GM12872 (cell line): ENCODE measurements at regions not wholly inside any gene's neighbourhood (a gene's known extent, or its start where the extent isn't known, plus 50 kb on each side); places are given as distances from the start of the nearest gene placed in this dataset.

ENCODE experiments used
- TF ChIP-seq, protein P1 (sequence below): IDR thresholded peaks from 3 replicates; pipeline ENCODE4 v1.5.1; 2011; ENCODE audit warnings: low read depth, mild to moderate bottlenecking, low read length, moderate library complexity; ENCODE audit not compliant: insufficient read depth

DNA sequence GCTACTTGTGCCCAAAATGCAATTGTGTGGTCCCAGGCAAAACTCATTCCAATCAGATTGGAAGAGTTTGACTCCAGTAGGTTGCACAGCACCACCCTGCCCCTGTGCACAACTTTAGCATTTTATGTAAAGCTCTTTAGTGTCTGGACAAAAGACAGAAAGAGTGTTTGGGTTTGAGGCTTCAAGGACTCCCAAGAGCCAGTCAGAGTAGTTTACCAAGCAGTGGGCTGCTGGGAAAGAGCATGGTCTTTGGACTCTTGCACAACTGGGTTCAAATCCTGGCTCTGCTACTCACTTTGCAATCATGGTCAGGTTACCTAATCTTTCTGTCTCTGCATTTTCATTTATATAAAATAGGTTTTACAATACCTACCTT, 75.8 kb upstream of the UMPS start:
- TF ChIP-seq, protein P1, sequence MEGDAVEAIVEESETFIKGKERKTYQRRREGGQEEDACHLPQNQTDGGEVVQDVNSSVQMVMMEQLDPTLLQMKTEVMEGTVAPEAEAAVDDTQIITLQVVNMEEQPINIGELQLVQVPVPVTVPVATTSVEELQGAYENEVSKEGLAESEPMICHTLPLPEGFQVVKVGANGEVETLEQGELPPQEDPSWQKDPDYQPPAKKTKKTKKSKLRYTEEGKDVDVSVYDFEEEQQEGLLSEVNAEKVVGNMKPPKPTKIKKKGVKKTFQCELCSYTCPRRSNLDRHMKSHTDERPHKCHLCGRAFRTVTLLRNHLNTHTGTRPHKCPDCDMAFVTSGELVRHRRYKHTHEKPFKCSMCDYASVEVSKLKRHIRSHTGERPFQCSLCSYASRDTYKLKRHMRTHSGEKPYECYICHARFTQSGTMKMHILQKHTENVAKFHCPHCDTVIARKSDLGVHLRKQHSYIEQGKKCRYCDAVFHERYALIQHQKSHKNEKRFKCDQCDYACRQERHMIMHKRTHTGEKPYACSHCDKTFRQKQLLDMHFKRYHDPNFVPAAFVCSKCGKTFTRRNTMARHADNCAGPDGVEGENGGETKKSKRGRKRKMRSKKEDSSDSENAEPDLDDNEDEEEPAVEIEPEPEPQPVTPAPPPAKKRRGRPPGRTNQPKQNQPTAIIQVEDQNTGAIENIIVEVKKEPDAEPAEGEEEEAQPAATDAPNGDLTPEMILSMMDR: no peak

DNA sequence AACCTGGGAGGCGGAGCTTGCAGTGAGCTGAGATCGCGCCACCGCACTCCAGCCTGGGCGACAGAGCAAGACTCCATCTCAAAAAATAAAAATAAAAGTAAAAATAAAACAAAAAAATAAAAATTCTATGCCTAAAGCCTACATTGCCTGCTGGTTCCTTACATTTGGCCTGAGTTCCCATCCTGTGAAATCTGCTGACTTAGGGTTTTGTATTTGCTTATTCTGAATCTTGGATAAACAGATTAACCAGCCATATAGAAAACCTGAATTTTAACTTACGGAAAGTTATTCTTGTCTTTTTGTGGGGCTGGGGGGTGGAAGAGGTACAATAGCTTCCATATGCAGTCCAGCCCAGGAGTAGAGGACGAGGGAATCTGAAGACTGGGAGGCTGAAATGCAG, 73.7 kb upstream of the UMPS start:
- TF ChIP-seq, protein P1: no peak

DNA sequence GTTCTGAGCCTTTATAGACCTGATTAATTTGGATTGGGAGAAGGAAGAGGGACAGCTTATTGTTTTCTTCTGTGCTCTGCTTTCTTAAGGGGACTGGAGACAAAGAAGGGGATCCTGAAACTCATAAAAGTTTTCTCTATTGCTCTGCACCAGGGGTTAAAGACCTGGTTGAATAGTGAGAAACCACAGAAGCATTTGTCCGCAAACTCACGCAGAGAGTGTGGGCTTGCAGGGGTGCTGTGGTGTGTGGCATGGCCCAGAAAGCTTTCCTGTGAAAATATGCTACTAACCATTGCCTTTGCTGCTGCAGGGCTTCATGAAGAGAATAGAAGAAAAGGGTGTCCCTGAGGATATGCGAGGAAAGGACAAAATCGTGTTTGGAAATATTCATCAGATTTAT, 73.1 kb upstream of the UMPS start:
- TF ChIP-seq, protein P1: no peak

DNA sequence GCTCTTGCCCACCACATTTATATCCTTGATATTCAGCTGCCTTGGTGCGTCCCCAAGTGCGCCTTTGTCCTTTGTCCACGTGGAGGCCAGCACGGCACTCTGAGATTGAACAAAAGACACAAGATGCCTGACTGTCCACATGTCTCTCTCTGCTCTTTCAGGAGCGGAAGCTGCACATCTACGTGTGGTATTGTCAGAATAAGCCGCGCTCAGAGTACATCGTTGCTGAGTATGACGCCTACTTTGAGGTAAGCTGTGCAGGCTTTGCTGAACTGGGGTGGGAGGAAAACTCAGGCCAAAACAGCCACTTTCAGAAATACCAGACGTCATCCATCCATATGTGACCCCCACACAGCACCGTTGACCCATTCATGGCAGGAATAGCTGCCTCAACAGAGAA, 72.0 kb upstream of the UMPS start:
- TF ChIP-seq, protein P1: no peak

DNA sequence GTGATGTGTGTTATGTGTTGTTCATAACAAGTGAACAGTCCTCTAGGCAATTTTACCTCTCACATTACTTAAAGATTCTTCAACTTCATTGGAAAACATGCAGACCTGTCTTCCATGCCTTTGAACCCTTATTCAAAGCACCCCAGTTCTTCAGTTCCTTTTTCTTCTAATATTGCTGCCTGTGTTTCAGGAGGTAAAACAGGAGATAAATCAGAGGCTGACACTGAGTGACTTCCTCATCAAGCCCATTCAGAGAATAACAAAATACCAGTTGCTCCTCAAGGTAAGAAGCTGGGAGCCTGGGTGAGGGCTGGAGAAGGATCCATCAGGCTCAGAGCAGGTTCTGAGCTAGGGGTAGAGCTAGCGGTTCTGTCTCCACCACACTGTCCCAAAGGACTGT, 71.1 kb upstream of the UMPS start:
- TF ChIP-seq, protein P1: no peak

DNA sequence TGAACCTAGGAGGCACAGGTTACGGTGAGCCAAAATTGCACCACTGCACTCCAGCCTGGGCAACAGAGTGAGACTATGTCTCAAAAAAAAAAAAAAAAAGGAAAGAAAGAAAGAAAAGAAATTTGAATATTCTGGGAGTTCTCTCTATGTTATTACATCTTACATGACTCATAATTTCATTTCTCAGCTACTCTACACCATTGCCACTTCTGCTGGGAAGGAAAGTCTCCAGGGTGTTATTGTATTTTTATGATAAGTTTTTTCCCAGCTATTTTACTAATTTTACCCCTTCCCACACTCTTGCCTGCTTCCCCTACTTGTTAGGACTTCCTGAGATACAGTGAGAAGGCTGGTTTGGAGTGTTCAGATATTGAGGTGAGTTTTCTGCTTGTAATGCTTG, 69.7 kb upstream of the UMPS start:
- TF ChIP-seq, protein P1: no peak

DNA sequence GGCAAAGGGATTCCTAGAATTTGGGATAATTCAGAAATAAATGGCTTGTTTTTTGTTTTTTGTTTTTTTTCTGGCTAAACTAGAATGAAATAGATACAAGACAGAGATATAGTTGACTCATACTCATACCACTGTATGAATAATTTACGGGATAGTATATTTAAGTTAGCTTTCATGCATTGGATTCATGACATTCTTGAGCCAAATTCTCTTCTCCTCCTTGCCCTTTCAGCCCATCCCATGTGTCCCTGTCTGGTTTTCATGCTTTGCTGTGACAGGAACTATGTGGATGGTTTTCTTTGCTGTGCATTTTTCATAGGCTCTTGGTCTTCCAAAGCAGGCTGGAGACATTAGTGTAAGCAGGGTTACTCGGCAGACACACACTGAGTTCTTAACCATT, 66.6 kb upstream of the UMPS start:
- TF ChIP-seq, protein P1: no peak

DNA sequence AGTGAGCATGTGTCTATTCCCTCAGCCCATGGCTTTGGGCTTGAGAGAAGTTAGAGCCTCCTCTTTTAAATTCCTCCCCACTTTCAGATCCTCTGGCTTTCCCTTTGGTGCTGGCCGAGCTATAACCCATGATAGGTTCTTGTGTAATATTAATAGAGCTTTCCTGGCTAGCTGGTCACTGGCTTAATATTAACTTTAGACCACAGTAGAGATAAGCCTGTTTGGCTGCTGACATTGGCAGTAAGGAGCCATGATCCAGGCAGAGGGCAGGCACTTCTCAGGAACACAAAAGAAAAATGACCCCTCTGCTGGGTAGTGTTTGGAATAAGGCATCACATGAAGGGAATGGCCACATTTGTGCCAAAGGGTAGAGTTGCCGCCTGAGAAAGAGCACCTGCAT, 65.4 kb upstream of the UMPS start:
- TF ChIP-seq, protein P1: no peak
